ENCODE measurements at regions not wholly inside any gene's neighbourhood (a gene's known extent, or its start where the extent isn't known, plus 50 kb on each side); places are given as distances from the start of the nearest gene placed in this dataset.
A peak's percentile ranks its signal among the peaks of the same experiment; 100 is the strongest.

- H3K4me3 ChIP-seq (ENCODE audit: low read length), result no peak overlapping the region
- TF ChIP-seq CTCF (IDR thresholded peaks at IDR 0.05; ENCODE audit: insufficient read depth, low read depth, low read length, missing control alignments), result no peak
- peak; percentile 27 for DNase-seq (ENCODE audit: low read depth)
Measured at GRCh38 chr17:71486261-71486660, 634.6 kb upstream of the SOX9 start.

- TF ChIP-seq CTCF (IDR thresholded peaks at IDR 0.05; ENCODE audit: insufficient read depth, low read depth, low read length, missing control alignments), result no peak
- H3K4me3 ChIP-seq (ENCODE audit: low read length), result no peak overlapping the region
- no peak for DNase-seq (ENCODE audit: low read depth)
Measured at GRCh38 chr17:71488851-71489250, 632.0 kb upstream of the SOX9 start.

- H3K4me3 ChIP-seq (ENCODE audit: low read length), result no peak overlapping the region
- DNase-seq (ENCODE audit: low read depth), result peak; percentile 23
- TF ChIP-seq CTCF (IDR thresholded peaks at IDR 0.05; ENCODE audit: insufficient read depth, low read depth, low read length, missing control alignments), result no peak
Measured at GRCh38 chr17:71494062-71494855, 626.6 kb upstream of the SOX9 start.

GRCh38 chr17:71495420-71495819 lies 625.4 kb upstream of the SOX9 start:
- H3K4me3 ChIP-seq (ENCODE audit: low read length), result no peak overlapping the region
- DNase-seq (ENCODE audit: low read depth), result no peak
- no peak for TF ChIP-seq CTCF (IDR thresholded peaks at IDR 0.05; ENCODE audit: insufficient read depth, low read depth, low read length, missing control alignments)

GRCh38 chr17:71496552-71496951 lies 624.3 kb upstream of the SOX9 start:
- H3K4me3 ChIP-seq (ENCODE audit: low read length), result no peak overlapping the region
- DNase-seq (ENCODE audit: low read depth), result peak; percentile 73
- no peak for TF ChIP-seq CTCF (IDR thresholded peaks at IDR 0.05; ENCODE audit: insufficient read depth, low read depth, low read length, missing control alignments)

- no peak for TF ChIP-seq CTCF (IDR thresholded peaks at IDR 0.05; ENCODE audit: insufficient read depth, low read depth, low read length, missing control alignments)
- DNase-seq (ENCODE audit: low read depth), result peak; percentile 60
Measured at GRCh38 chr17:71500761-71501555, 619.9 kb upstream of the SOX9 start.

More at GRCh38 chr17:71500761-71501555, 619.9 kb upstream of the SOX9 start:
- H3K4me3 ChIP-seq (ENCODE audit: low read length), result no peak overlapping the region
